GM21786 (cell line): ENCODE measurements at regions not wholly inside any gene's neighbourhood (a gene's known extent, or its start where the extent isn't known, plus 50 kb on each side); places are given as distances from the start of the nearest gene placed in this dataset.

ENCODE experiments used
- ATAC-seq: cut with Tn5 transposase; IDR thresholded peaks from one replicate; pipeline ENCODE4 v1.9.1; 2021; ENCODE audit not compliant: unreplicated experiment

DNA sequence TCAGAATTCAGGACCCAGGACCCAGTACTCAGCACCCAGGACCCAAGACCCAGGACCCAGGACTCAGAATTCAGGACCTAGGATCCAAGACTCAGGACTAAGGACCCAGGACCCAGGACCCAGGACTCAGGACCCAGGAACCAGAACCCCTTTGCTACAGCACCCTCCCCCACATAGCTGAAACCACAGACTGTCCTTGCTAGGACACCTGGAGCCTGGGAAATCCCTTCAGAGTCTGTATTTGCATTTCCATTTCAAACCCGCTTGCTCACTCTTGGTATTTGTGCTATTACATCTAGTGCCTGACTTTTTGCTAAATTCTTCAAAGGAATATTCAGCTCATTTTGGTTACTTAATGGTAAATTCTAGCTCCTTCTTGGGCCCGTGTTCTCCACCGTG lies 275.8 kb upstream of the MAF start:
- no peak for ATAC-seq

DNA sequence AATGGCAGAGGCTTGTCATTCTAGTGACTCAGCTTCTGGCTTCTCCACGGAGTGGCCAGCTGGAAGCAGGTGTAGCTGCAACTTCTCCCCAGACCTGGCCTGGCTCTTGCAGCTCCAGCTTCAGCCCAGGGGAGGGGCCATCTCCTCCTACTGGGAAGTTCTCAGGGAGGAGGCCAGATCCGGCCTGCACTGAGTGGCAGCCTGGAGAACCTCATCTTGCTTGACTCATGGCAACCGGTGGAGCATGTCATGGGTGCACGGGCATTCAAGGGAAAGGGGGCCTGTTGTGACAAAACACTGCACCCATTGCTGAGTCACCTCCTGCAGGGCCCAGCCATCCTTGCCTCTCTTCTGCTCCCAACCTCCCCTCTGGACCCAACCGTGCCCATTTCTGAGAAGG lies 273.9 kb upstream of the MAF start:
- ATAC-seq, result no peak

GRCh38 chr16:79873825-79874224 lies 273.3 kb upstream of the MAF start:
- ATAC-seq, result no peak

DNA sequence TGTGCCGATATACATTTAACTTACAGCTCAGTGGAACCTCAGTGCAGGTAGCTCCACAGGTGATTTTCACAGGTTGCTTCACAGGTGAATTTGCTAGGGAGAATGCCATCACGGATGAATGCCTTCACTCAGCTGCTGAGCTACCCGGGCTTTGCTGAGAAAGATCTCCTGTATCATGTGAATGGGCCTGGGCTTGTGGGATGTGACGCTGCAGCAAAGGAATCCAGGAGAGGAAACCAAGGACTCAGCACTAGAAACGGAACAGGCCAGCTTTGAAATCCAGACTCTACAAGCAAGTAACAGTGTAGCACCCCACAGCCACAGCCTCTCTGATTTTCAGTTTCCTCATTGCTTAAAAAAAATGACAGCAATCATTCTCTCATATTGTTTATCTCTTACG lies 271.4 kb upstream of the MAF start:
- ATAC-seq, result no peak

GRCh38 chr16:79870016-79870886 lies 269.7 kb upstream of the MAF start:
- ATAC-seq, result no peak

GRCh38 chr16:79869304-79870015 lies 268.9 kb upstream of the MAF start:
- ATAC-seq, result no peak

DNA sequence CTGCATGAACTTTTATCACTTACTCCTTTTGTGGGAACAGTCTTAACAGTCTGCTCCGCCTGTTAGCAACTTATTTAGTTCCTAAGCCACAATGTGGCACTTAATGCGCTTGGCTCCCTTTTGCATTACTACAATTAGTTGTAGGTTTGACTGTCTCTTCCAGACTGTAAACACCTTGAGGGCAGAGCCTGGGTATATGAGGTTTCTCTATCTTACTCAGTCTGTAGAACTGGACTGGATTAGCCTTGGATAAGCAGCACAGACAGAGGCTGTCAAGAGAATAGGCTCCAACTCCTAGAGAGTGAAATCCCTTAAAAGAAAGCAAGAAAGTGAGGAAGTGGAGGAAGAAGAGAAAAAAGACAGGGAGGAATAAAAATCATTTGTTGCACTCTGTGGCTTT lies 268.3 kb upstream of the MAF start:
- no peak for ATAC-seq

DNA sequence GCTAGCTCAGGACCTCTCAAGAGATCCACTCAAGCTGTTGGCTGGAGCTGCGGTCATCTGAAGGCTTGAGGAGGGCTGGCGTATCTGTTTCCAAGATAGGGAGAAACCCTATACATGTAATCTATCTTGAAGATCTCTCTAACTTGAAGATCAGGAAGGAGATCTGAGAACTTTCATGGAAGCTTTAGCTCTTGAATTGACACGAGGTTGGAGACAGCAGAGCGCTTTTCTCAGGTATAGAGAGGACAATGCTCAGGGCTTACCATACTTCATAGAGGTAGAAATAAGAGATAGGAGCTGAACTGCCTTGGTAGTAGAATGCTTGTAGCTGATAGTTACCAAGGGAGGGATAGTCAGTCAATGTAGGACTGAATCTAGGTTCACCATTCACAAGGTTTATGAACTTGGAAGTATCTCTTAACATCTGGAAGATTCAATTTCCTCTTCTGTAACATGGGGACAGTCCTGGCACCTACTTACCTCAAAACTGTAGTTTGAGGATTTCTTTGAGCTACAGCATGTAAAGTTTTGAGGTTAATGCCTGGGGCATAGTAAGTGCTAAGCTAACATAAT lies 267.0 kb upstream of the MAF start:
- ATAC-seq, result no peak

- no peak for ATAC-seq
These were observed 265.4 kb upstream of the MAF start for GRCh38 chr16:79865918-79866317.

- no peak for ATAC-seq
These were observed 264.3 kb upstream of the MAF start for GRCh38 chr16:79864781-79865391.

- ATAC-seq, result no peak
These were observed 263.7 kb upstream of the MAF start for GRCh38 chr16:79864032-79864780.

- no peak for ATAC-seq
These were observed 262.8 kb upstream of the MAF start for GRCh38 chr16:79863128-79864031.

DNA sequence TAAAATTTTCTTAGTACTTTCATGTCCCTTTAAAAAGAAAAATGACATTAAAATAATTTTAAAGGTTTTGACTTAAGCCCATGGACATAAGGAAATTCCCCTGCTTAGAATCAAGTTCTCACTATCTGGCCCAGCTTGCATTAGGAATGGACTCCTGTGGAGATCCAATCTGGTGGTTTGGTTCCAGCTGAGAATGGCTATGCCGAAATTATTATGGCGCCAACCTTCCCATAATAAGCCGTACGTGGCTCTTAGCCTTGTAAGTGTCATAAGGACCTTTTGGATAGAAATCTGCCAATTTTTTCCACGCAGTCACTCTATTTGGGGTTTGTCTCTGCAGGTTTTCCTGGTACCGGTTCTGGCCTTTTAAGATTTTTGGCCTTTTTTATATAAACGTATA lies 262.1 kb upstream of the MAF start:
- ATAC-seq, result no peak

DNA sequence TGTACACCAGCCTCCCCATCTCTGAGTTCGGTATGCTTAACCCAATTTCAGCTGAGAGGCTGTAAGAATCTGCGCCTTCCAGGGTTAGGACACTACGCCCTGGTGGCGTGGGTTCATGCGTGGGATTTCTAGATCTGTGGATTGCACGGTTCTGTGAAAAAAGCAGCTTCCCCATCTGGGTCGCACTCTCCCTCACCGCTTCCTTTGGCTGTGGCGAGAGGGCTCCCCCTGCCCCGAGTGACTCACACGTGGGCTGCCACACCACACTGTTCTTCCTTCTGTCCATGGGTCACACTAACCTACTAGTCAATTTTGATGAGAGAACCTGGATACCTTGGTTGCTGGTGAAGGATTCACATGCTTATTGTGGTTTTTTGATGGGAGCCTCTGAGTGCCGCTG lies 256.0 kb upstream of the MAF start:
- no peak for ATAC-seq

DNA sequence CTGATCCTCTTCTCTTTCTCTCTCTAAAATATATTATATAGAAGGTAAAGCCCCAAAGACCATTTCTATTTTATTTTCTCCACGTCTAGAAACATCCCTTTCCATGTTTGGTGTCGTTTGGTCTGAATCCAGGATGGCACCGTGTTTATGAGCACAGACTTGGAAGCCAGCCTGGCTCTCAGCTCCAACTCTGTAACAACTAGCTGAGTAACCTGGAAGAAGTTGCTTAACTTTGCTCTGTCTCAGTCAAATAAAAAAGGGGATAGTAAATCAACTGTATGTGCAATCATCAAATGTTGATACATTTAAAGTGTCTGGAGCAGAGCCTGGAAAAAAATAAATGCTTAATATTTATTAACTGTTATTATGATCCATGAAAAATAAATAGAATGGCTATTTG lies 249.8 kb upstream of the MAF start:
- no peak for ATAC-seq

GRCh38 chr16:79849119-79849518 lies 248.6 kb upstream of the MAF start:
- ATAC-seq, result no peak

DNA sequence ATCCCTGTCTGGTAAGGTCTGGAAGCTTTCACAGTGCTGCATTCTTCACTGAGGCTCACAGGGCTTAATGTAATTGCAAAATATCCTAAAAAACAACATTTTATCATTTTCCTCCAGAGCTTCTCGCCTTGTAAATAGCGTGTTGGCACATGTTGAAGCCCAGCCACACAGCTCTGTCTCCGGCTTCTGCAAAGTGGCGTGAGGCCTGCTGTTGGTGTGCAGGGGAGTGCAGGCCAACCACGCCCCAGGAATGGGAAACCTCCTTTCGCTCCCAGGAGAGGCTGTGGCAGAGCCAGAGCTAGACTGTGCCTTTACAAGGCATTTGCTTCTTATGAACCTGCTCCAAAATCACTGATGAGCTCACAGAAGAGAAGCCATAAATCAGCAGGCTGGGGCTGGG lies 248.2 kb upstream of the MAF start:
- ATAC-seq, result no peak

GRCh38 chr16:79847569-79847968 lies 247.0 kb upstream of the MAF start:
- no peak for ATAC-seq

DNA sequence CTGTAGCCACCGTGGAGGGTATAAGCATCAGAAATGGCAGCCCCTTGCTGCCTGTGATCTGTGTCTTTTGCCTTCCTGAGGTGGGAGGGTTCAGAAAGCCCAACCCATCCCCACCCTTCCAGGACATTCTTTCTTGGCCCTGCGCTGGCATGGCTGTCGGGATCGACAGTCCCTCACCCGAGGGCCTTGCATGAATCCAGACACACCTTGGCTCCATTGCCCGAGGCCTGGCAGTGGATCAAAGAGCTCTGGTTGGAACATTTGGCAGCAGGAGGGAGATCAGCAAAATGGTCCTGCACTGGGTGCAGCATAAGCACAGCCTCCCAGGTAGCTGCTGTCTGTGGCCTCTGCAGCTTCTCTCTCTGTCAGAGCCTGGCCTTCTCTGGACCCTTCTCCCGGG lies 246.6 kb upstream of the MAF start:
- no peak for ATAC-seq

DNA sequence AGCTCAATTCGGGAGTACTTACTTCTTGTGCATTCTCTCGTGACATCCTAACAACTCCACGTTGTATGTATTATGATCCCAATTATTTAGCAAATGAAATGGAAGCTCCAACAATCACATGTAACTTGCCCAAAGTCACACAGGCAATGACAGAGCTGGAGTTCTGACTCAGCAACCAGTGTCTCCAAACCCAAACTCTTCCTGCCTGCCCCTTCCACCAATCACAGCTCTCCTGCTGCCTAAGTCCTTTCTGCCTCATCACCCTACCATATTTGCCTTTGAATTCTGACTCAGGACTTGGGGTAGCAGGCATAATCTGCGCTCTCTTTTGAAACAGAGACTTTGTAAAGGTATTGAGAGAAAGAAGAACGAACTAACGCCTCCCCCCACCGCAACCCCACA lies 245.2 kb upstream of the MAF start:
- ATAC-seq, result no peak
